Ascending aorta (tissue), 2 donors: ENCODE measurements at regions not wholly inside any gene's neighbourhood (a gene's known extent, or its start where the extent isn't known, plus 50 kb on each side); places are given as distances from the start of the nearest gene placed in this dataset.

Source experiments
- DNase-seq, 2 donors: peaks; one replicate each; pipeline ENCODE4 v3.0.0-alpha.2; 2019; ENCODE audit warnings: low spot score in 2 of 2
- H3K27ac ChIP-seq, 2 donors: fragments of 200-600 bp; sonication (generic); one replicate each; pipeline ENCODE4 v1.5.1; 2016 to 2017; ENCODE audit warnings: mild to moderate bottlenecking in 1 of 2
- H3K27me3 ChIP-seq: fragments of 200-600 bp; sonication (generic); one replicate; pipeline ENCODE4 v1.5.1; 2017
- H3K36me3 ChIP-seq, 2 donors: fragments of 200-600 bp; sonication (generic); one replicate each; pipeline ENCODE4 v1.5.1; 2016
- H3K4me1 ChIP-seq, 2 donors: fragments of 200-600 bp; sonication (generic); one replicate each; pipeline ENCODE4 v1.5.1; 2016 to 2017; ENCODE audit warnings: mild to moderate bottlenecking in 1 of 2
- H3K4me3 ChIP-seq, 2 donors: fragments of 200-600 bp; sonication (generic); one replicate each; pipeline ENCODE4 v1.5.1; 2016 to 2017; ENCODE audit warnings: mild to moderate bottlenecking in 1 of 2
- H3K9me3 ChIP-seq, 2 donors: fragments of 200-600 bp; sonication (generic); one replicate each; pipeline ENCODE4 v1.5.1; 2016
- CTCF ChIP-seq, 3 experiments: fragments of 200-600 bp in 2 of 3; fragments of 450-650 bp in 1 of 3; sonication (generic) in 2 of 3; IDR thresholded peaks; one replicate each; pipeline ENCODE4 v1.5.1; 2016 to 2019; ENCODE audit warnings: antibody characterized with exemption in 3 of 3, mild to moderate bottlenecking in 1 of 3, moderate library complexity in 1 of 3
- intact Hi-C: fragments of 100-400 bp; cut with DNase I; formaldehyde crosslinking; loops from one replicate; pipeline ENCODE4 v1.15.1; 2023

GRCh38 chr7:16034866-16035265 lies 348.4 kb upstream of the MEOX2 start:
- DNase-seq, result no peak
- Histone ChIP-seq H3K27me3 (no peaks in the 10 kb centered on the region), H3K27ac (no peak overlapping the region), H3K9me3 (no peaks in the 10 kb centered on the region), H3K36me3 (no peaks in the 10 kb centered on the region), H3K4me3 (no peak overlapping the region), H3K4me1 (no peaks in the 10 kb centered on the region)
- TF ChIP-seq CTCF (IDR thresholded peaks at IDR 0.05), result no peak
- intact Hi-C loops, result no loop called here

DNA sequence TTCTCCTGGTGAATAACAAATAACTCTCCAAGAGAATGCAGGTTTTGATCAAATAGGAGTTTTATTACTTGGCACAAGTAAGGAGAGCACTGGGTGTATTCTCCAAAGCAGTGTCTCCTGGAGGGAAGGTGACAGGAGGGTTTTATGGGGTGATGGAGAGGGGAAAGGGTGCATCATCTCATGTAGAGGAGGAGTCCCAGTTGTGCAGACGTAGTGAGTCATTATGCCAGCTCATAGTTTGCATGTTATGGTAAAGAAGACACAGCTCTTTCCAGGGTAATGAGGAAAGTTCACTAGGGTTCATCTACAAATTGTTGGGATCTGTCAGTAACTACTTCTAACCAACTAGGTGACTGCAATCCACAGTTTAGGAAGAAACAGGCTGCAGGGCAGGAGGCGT lies 347.9 kb upstream of the MEOX2 start:
- no peaks in the 10 kb centered on the region for H3K4me1 ChIP-seq
- no peaks in the 10 kb centered on the region for H3K36me3 ChIP-seq
- no peak for TF ChIP-seq CTCF (IDR thresholded peaks at IDR 0.05)
- no peaks in the 10 kb centered on the region for H3K27me3 ChIP-seq
- H3K27ac ChIP-seq, result no peak overlapping the region
- no peak for DNase-seq
- H3K4me3 ChIP-seq, result no peak overlapping the region
- H3K9me3 ChIP-seq, result no peaks in the 10 kb centered on the region
- intact Hi-C loops, result no loop called here

DNA sequence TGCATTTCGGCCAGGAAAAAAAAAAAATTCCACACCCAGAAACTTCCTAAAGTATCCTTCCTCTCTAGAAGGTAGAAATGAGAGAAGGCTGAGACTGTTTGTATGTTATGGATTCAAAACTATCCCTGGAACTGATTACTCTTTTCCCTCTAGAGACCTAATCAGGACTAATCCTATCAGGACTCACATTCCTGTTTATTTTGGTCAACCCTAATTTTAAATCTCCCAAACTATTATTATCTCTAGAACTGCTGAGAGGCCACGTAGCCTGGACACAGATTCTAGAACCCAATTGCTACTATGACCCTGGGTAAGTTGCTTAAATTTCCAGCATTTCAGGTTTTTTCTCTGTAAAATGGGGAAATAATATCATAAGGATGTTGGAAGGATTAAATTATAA lies 346.8 kb upstream of the MEOX2 start:
- Histone ChIP-seq H3K9me3 (no peaks in the 10 kb centered on the region), H3K4me3 (no peak overlapping the region), H3K27me3 (no peaks in the 10 kb centered on the region), H3K27ac (peak overlapping the region in 1 of 2 donors; percentile 26), H3K4me1 (peaks cover 0 to 6% of the 10 kb centered on the region in 2 donors), H3K36me3 (no peaks in the 10 kb centered on the region)
- intact Hi-C loops, result no loop called here
- TF ChIP-seq CTCF (IDR thresholded peaks at IDR 0.05), result no peak
- no peak for DNase-seq

DNA sequence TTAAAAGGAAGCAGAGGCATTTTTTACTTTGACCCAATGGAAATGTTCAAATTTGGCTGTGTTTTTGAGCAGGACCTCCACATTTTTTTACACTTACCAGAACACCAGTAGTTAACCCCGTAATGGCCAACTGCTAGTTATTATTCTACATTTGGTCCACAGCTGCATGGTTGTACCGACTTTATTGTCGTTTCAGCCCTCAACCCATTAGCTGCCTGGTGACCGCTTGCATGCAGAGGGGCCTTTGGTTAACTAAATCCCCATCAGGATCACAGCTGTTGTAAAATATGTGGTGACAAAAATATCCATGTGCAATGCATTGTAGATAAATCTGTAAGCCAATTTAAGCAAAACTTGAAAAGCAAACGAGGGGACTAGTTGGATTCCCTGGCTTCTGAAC lies 342.2 kb upstream of the MEOX2 start:
- intact Hi-C loops, result loop anchor here (10.0 kb wide), 1 partner anchor 214 kb away; no protein-coding TSS in a partner anchor
- no peaks in the 10 kb centered on the region for H3K27me3 ChIP-seq
- no peak overlapping the region for H3K4me3 ChIP-seq
- no peak for DNase-seq
- no peak overlapping the region for H3K27ac ChIP-seq
- TF ChIP-seq CTCF (IDR thresholded peaks at IDR 0.05), result no peak
- no peaks in the 10 kb centered on the region for H3K36me3 ChIP-seq
- peaks cover 0 to 20% of the 10 kb centered on the region in 2 donors for H3K4me1 ChIP-seq
- H3K9me3 ChIP-seq, result no peaks in the 10 kb centered on the region

GRCh38 chr7:16028103-16028502 lies 341.6 kb upstream of the MEOX2 start:
- Histone ChIP-seq H3K36me3 (no peaks in the 10 kb centered on the region), H3K4me1 (peaks cover 0 to 20% of the 10 kb centered on the region in 2 donors), H3K27ac (peak overlapping the region; percentile 57 to 61), H3K9me3 (no peaks in the 10 kb centered on the region), H3K4me3 (no peak overlapping the region), H3K27me3 (no peaks in the 10 kb centered on the region)
- intact Hi-C loops, result loop anchor here (10.0 kb wide), 1 partner anchor 213 kb away; no protein-coding TSS in a partner anchor
- no peak for DNase-seq
- TF ChIP-seq CTCF (IDR thresholded peaks at IDR 0.05), result no peak

DNA sequence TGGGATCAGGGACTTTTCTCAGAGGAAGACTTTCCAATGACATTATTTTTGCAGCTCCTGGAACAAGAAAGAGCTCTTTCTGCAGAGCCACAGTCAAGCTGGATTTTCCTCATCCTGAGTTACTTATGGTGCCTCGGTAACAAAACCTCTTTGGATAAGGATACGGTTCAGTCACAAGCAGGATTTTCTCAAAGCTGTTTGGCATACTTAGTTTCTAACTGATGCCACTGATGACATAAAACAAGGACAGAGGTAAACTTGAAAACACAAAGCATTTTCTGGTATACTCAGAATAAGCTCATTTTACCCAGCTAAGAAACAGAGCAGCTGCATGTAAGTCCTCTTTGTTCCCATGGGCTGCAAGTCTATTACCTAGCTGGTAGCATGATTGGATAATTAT lies 340.9 kb upstream of the MEOX2 start:
- Histone ChIP-seq H3K27me3 (no peaks in the 10 kb centered on the region), H3K4me3 (no peak overlapping the region), H3K4me1 (peaks cover 0 to 20% of the 10 kb centered on the region in 2 donors), H3K9me3 (no peaks in the 10 kb centered on the region), H3K36me3 (no peaks in the 10 kb centered on the region), H3K27ac (peak overlapping the region; percentile 57 to 61)
- intact Hi-C loops, result loop anchor here (10.0 kb wide), 1 partner anchor 213 kb away; no protein-coding TSS in a partner anchor
- DNase-seq, result no peak
- TF ChIP-seq CTCF (IDR thresholded peaks at IDR 0.05), result no peak
